ENCODE measurements at regions not wholly inside any gene's neighbourhood (a gene's known extent, or its start where the extent isn't known, plus 50 kb on each side); places are given as distances from the start of the nearest gene placed in this dataset.
A peak's percentile ranks its signal among the peaks of the same experiment; 100 is the strongest.

- H3K9me3 ChIP-seq (ENCODE audit: control insufficient read depth, low read depth, low read length): peaks cover 3% of the 10 kb centered on the region
- no peaks in the 10 kb centered on the region for H3K36me3 ChIP-seq (ENCODE audit: control insufficient read depth, insufficient read depth, low read length)
- peak; percentile 7 to 48 for DNase-seq
- no peak overlapping the region for H3K27ac ChIP-seq (ENCODE audit: low read length)
- no peaks in the 10 kb centered on the region for H3K4me1 ChIP-seq (ENCODE audit: control insufficient read depth, insufficient read depth, low read length)
- WGBS (ENCODE audit: insufficient coverage, low lambda C conversion rate): no CpG with 5 or more reads among the region's 1 CpG
- no peaks in the 10 kb centered on the region for H3K27me3 ChIP-seq (ENCODE audit: control insufficient read depth, insufficient read depth, low read length)
- H3K4me3 ChIP-seq (ENCODE audit: low read length): no peak overlapping the region
Observed at GRCh38 chr4:170672381-170672965, 582.7 kb upstream of the AADAT start.

GRCh38 chr4:170671171-170671570 is 581.4 kb upstream of the AADAT start:
- no CpG with 5 or more reads among the region's 1 CpG for WGBS (ENCODE audit: insufficient coverage, low lambda C conversion rate)
- H3K4me1 ChIP-seq (ENCODE audit: control insufficient read depth, insufficient read depth, low read length): no peaks in the 10 kb centered on the region
- no peak overlapping the region for H3K27ac ChIP-seq (ENCODE audit: low read length)
- H3K27me3 ChIP-seq (ENCODE audit: control insufficient read depth, insufficient read depth, low read length): no peaks in the 10 kb centered on the region
- H3K36me3 ChIP-seq (ENCODE audit: control insufficient read depth, insufficient read depth, low read length): no peaks in the 10 kb centered on the region
- H3K9me3 ChIP-seq (ENCODE audit: control insufficient read depth, low read depth, low read length): no peaks in the 10 kb centered on the region
- no peak for DNase-seq
- H3K4me3 ChIP-seq (ENCODE audit: low read length): no peak overlapping the region

- no peak for DNase-seq
- Histone ChIP-seq H3K4me1 (ENCODE audit: control insufficient read depth, insufficient read depth, low read length) (no peaks in the 10 kb centered on the region), H3K27me3 (ENCODE audit: control insufficient read depth, insufficient read depth, low read length) (no peaks in the 10 kb centered on the region), H3K4me3 (ENCODE audit: low read length) (no peak overlapping the region), H3K36me3 (ENCODE audit: control insufficient read depth, insufficient read depth, low read length) (no peaks in the 10 kb centered on the region), H3K9me3 (ENCODE audit: control insufficient read depth, low read depth, low read length) (no peaks in the 10 kb centered on the region), H3K27ac (ENCODE audit: low read length) (no peak overlapping the region)
- WGBS (ENCODE audit: insufficient coverage, low lambda C conversion rate): 94% methylated on average over 2 of the region's 4 CpGs
Observed at GRCh38 chr4:170667814-170668213, 578.1 kb upstream of the AADAT start.

- Histone ChIP-seq H3K27ac (ENCODE audit: low read length) (no peak overlapping the region), H3K36me3 (ENCODE audit: control insufficient read depth, insufficient read depth, low read length) (no peaks in the 10 kb centered on the region), H3K4me3 (ENCODE audit: low read length) (no peak overlapping the region), H3K27me3 (ENCODE audit: control insufficient read depth, insufficient read depth, low read length) (no peaks in the 10 kb centered on the region), H3K9me3 (ENCODE audit: control insufficient read depth, low read depth, low read length) (no peaks in the 10 kb centered on the region), H3K4me1 (ENCODE audit: control insufficient read depth, insufficient read depth, low read length) (no peaks in the 10 kb centered on the region)
- DNase-seq: no peak
- WGBS (ENCODE audit: insufficient coverage, low lambda C conversion rate): no CpG with 5 or more reads among the region's 2 CpGs
Observed at GRCh38 chr4:170666909-170667308, 577.2 kb upstream of the AADAT start.

- H3K27me3 ChIP-seq (ENCODE audit: control insufficient read depth, insufficient read depth, low read length): no peaks in the 10 kb centered on the region
- no peaks in the 10 kb centered on the region for H3K4me1 ChIP-seq (ENCODE audit: control insufficient read depth, insufficient read depth, low read length)
- H3K27ac ChIP-seq (ENCODE audit: low read length): no peak overlapping the region
- WGBS (ENCODE audit: insufficient coverage, low lambda C conversion rate): 80% methylated on average over 2 of the region's 4 CpGs
- DNase-seq: no peak
- H3K9me3 ChIP-seq (ENCODE audit: control insufficient read depth, low read depth, low read length): no peaks in the 10 kb centered on the region
- no peaks in the 10 kb centered on the region for H3K36me3 ChIP-seq (ENCODE audit: control insufficient read depth, insufficient read depth, low read length)
- H3K4me3 ChIP-seq (ENCODE audit: low read length): no peak overlapping the region
Observed at GRCh38 chr4:170662250-170662649, 572.5 kb upstream of the AADAT start.

GRCh38 chr4:170657761-170658160 is 568.0 kb upstream of the AADAT start:
- no peaks in the 10 kb centered on the region for H3K27me3 ChIP-seq (ENCODE audit: control insufficient read depth, insufficient read depth, low read length)
- no peaks in the 10 kb centered on the region for H3K4me1 ChIP-seq (ENCODE audit: control insufficient read depth, insufficient read depth, low read length)
- no peak overlapping the region for H3K4me3 ChIP-seq (ENCODE audit: low read length)
- H3K27ac ChIP-seq (ENCODE audit: low read length): no peak overlapping the region
- no peaks in the 10 kb centered on the region for H3K36me3 ChIP-seq (ENCODE audit: control insufficient read depth, insufficient read depth, low read length)
- 69% methylated on average over 2 of the region's 2 CpGs for WGBS (ENCODE audit: insufficient coverage, low lambda C conversion rate)
- DNase-seq: no peak
- no peaks in the 10 kb centered on the region for H3K9me3 ChIP-seq (ENCODE audit: control insufficient read depth, low read depth, low read length)

DNA sequence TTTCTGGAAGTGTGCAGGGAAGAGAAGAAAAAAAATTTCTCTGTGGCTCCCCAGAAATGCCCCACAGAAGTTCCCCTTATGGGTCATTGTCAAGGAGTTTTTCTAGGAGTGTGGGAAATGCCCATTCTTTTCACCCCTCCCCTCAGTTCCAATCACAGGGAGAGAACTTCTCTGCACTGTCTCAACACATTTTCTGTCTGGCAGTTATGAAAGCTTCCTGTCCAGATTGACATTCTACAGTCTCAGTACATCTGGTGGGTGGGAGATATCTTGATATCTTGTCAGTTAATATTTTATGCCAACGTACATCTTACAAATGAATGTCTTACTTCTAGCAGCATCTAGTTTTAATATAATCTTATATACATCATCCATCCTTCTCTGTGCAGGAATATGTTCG is 566.8 kb upstream of the AADAT start:
- Histone ChIP-seq H3K4me3 (ENCODE audit: low read length) (no peak overlapping the region), H3K27ac (ENCODE audit: low read length) (no peak overlapping the region), H3K36me3 (ENCODE audit: control insufficient read depth, insufficient read depth, low read length) (no peaks in the 10 kb centered on the region), H3K4me1 (ENCODE audit: control insufficient read depth, insufficient read depth, low read length) (no peaks in the 10 kb centered on the region), H3K9me3 (ENCODE audit: control insufficient read depth, low read depth, low read length) (no peaks in the 10 kb centered on the region), H3K27me3 (ENCODE audit: control insufficient read depth, insufficient read depth, low read length) (no peaks in the 10 kb centered on the region)
- 88% methylated on average over 1 of the region's 2 CpGs for WGBS (ENCODE audit: insufficient coverage, low lambda C conversion rate)
- DNase-seq: no peak

GRCh38 chr4:170652571-170652970 is 562.8 kb upstream of the AADAT start:
- no peaks in the 10 kb centered on the region for H3K9me3 ChIP-seq (ENCODE audit: control insufficient read depth, low read depth, low read length)

DNA sequence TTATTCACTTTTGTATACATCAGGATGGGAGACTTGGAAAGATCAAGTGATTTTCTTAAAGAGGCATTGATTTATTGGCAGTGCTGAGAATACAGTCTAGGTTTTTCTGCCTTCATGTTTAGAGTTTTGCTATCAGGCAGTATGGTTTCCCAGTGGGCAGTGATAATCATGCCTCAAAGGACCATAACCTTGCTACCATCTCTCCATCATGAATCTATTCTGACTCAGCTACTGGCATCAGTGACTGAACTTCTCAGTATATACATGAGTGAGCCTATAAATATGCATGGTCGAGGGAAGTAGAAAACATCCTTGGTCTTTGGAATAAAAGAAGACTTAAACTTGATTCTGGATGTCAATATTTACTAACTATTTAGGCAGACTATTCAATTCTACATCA is 562.0 kb upstream of the AADAT start:
- Histone ChIP-seq H3K4me3 (ENCODE audit: low read length) (no peak overlapping the region), H3K36me3 (ENCODE audit: control insufficient read depth, insufficient read depth, low read length) (no peaks in the 10 kb centered on the region), H3K27ac (ENCODE audit: low read length) (no peak overlapping the region), H3K4me1 (ENCODE audit: control insufficient read depth, insufficient read depth, low read length) (no peaks in the 10 kb centered on the region), H3K27me3 (ENCODE audit: control insufficient read depth, insufficient read depth, low read length) (no peaks in the 10 kb centered on the region), H3K9me3 (ENCODE audit: control insufficient read depth, low read depth, low read length) (no peaks in the 10 kb centered on the region)
- DNase-seq: no peak
- WGBS (ENCODE audit: insufficient coverage, low lambda C conversion rate): no CpG with 5 or more reads among the region's 1 CpG

More at GRCh38 chr4:170652571-170652970, 562.8 kb upstream of the AADAT start:
- no peaks in the 10 kb centered on the region for H3K36me3 ChIP-seq (ENCODE audit: control insufficient read depth, insufficient read depth, low read length)
- H3K27me3 ChIP-seq (ENCODE audit: control insufficient read depth, insufficient read depth, low read length): no peaks in the 10 kb centered on the region
- no peak overlapping the region for H3K4me3 ChIP-seq (ENCODE audit: low read length)
- DNase-seq: no peak
- H3K4me1 ChIP-seq (ENCODE audit: control insufficient read depth, insufficient read depth, low read length): no peaks in the 10 kb centered on the region
- no peak overlapping the region for H3K27ac ChIP-seq (ENCODE audit: low read length)

GRCh38 chr4:170627418-170627817 is 537.7 kb upstream of the AADAT start:
- 100% methylated on average over 1 of the region's 2 CpGs for WGBS (ENCODE audit: insufficient coverage, low lambda C conversion rate)
- no peaks in the 10 kb centered on the region for H3K27me3 ChIP-seq (ENCODE audit: control insufficient read depth, insufficient read depth, low read length)
- DNase-seq: no peak
- no peak overlapping the region for H3K27ac ChIP-seq (ENCODE audit: low read length)
- H3K4me1 ChIP-seq (ENCODE audit: control insufficient read depth, insufficient read depth, low read length): no peaks in the 10 kb centered on the region
- no peak overlapping the region for H3K4me3 ChIP-seq (ENCODE audit: low read length)
- H3K9me3 ChIP-seq (ENCODE audit: control insufficient read depth, low read depth, low read length): no peaks in the 10 kb centered on the region
- no peaks in the 10 kb centered on the region for H3K36me3 ChIP-seq (ENCODE audit: control insufficient read depth, insufficient read depth, low read length)

GRCh38 chr4:170623899-170624298 is 534.1 kb upstream of the AADAT start:
- no peaks in the 10 kb centered on the region for H3K9me3 ChIP-seq (ENCODE audit: control insufficient read depth, low read depth, low read length)
- no peak for DNase-seq
- H3K27me3 ChIP-seq (ENCODE audit: control insufficient read depth, insufficient read depth, low read length): no peaks in the 10 kb centered on the region
- H3K4me1 ChIP-seq (ENCODE audit: control insufficient read depth, insufficient read depth, low read length): no peaks in the 10 kb centered on the region
- H3K27ac ChIP-seq (ENCODE audit: low read length): no peak overlapping the region
- WGBS (ENCODE audit: insufficient coverage, low lambda C conversion rate): 83% methylated on average over 5 of the region's 7 CpGs
- no peaks in the 10 kb centered on the region for H3K36me3 ChIP-seq (ENCODE audit: control insufficient read depth, insufficient read depth, low read length)
- no peak overlapping the region for H3K4me3 ChIP-seq (ENCODE audit: low read length)
